ENCODE measurements at regions not wholly inside any gene's neighbourhood (a gene's known extent, or its start where the extent isn't known, plus 50 kb on each side); places are given as distances from the start of the nearest gene placed in this dataset.

GRCh38 chr21:43297391-43297981 lies 128.7 kb downstream of the CRYAA start:
- Histone ChIP-seq H3K27ac (no peak overlapping the region), H3K36me3 (no peaks in the 10 kb centered on the region), H3K27me3 (no peaks in the 10 kb centered on the region), H3K4me3 (no peak overlapping the region), H3K9me3 (peaks cover 0 to 13% (median 0%) of the 10 kb centered on the region in 12 donors), H3K4me1 (peaks cover 0 to 21% (median 0%) of the 10 kb centered on the region in 12 donors)
- no peak for TF ChIP-seq POLR2A (IDR thresholded peaks at IDR 0.05)
- TF ChIP-seq, protein P1, sequence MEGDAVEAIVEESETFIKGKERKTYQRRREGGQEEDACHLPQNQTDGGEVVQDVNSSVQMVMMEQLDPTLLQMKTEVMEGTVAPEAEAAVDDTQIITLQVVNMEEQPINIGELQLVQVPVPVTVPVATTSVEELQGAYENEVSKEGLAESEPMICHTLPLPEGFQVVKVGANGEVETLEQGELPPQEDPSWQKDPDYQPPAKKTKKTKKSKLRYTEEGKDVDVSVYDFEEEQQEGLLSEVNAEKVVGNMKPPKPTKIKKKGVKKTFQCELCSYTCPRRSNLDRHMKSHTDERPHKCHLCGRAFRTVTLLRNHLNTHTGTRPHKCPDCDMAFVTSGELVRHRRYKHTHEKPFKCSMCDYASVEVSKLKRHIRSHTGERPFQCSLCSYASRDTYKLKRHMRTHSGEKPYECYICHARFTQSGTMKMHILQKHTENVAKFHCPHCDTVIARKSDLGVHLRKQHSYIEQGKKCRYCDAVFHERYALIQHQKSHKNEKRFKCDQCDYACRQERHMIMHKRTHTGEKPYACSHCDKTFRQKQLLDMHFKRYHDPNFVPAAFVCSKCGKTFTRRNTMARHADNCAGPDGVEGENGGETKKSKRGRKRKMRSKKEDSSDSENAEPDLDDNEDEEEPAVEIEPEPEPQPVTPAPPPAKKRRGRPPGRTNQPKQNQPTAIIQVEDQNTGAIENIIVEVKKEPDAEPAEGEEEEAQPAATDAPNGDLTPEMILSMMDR (IDR thresholded peaks at IDR 0.05), result no peak
- 89 to 92% (median 92%) methylated on average over 17 to 18 of the region's 18 CpGs for WGBS, 4 donors
- intact Hi-C loops (cut with DNase I), result loop anchor here in 1 of 10 donors (2.0 kb wide), 1 partner anchor 23 kb away; no protein-coding TSS in a partner anchor
- DNase-seq, result peak in 3 of 5 donors; percentile 17 to 59 (median 22)
- ATAC-seq, result no peak

DNA sequence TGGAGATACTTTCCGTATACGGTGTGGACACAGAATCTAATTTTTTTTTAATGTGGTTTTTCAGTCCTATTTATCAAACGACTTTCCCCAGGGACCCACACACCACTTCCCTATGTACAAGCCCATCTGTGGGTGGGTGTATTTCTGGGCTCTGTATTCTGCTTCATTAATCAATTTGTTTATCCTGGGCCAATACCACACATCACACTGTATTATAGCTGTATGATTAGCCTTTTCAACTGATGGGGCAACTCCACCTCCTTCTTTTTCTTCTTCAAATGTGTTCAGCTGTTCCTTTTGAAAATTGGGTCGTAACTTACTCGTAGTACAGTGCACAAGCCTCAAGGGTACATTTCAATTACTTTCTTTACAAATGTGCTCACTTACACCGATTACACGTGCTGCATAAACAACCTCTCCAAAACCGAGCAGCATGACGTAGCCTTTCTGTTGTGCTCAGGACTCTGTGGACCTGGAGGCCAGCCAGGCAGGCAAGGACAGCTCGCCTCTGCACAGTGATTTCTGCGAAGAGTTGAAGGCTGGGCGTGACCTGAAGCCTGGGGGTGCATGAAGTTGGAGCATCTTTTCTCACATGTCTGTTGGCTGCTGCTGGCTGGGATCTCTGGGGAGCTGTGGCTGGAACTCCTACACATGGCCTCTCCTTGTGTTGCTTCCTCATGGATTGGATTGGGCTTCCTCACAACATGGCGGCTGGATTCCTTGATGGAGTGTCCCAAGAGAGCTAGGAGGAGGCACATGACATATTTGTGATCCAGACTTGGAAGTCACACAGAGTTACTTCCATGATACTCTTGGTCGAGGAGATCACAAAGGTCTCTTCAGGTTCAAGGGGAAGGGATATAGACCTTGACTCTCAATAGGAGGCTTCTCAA lies 126.5 kb downstream of the CRYAA start:
- TF ChIP-seq, protein P1 (IDR thresholded peaks at IDR 0.05), result no peak
- TF ChIP-seq POLR2A (IDR thresholded peaks at IDR 0.05), result no peak
- intact Hi-C loops (cut with DNase I), result no loop called here
- no peaks in the 10 kb centered on the region for H3K27me3 ChIP-seq
- peaks cover 0 to 13% (median 0%) of the 10 kb centered on the region in 12 donors for H3K9me3 ChIP-seq
- H3K36me3 ChIP-seq, result no peaks in the 10 kb centered on the region
- peaks cover 0 to 15% (median 0%) of the 10 kb centered on the region in 12 donors for H3K4me1 ChIP-seq
- DNase-seq (peak in 3 of 5 donors; percentile 4 to 15 (median 14)), ATAC-seq (no peak)
- H3K4me3 ChIP-seq, result no peak overlapping the region
- 86 to 88% (median 87%) methylated on average over 14 of the region's 14 CpGs for WGBS, 4 donors
- no peak overlapping the region for H3K27ac ChIP-seq

GRCh38 chr21:43294194-43294902 lies 125.5 kb downstream of the CRYAA start:
- peak; percentile 59 to 88 (median 73) for ATAC-seq
- Histone ChIP-seq H3K27me3 (no peaks in the 10 kb centered on the region), H3K27ac (no peak overlapping the region), H3K9me3 (peaks cover 0 to 20% (median 0%) of the 10 kb centered on the region in 12 donors), H3K36me3 (no peaks in the 10 kb centered on the region), H3K4me1 (peaks cover 0 to 6% (median 0%) of the 10 kb centered on the region in 12 donors), H3K4me3 (no peak overlapping the region)
- TF ChIP-seq, protein P1 (IDR thresholded peaks at IDR 0.05), result no peak
- TF ChIP-seq POLR2A (IDR thresholded peaks at IDR 0.05), result no peak
- peak in 3 of 5 donors; percentile 60 to 68 (median 61) for DNase-seq
- WGBS, 4 donors, result 34 to 41% (median 40%) methylated on average over 14 of the region's 14 CpGs
- intact Hi-C loops (cut with DNase I), result no loop called here

- Histone ChIP-seq H3K36me3 (no peaks in the 10 kb centered on the region), H3K27me3 (no peaks in the 10 kb centered on the region), H3K9me3 (peaks cover 0 to 23% (median 0%) of the 10 kb centered on the region in 12 donors), H3K27ac (no peak overlapping the region), H3K4me3 (no peak overlapping the region), H3K4me1 (peaks cover 0 to 6% (median 0%) of the 10 kb centered on the region in 12 donors)
- TF ChIP-seq POLR2A (IDR thresholded peaks at IDR 0.05), result no peak
- TF ChIP-seq, protein P1 (IDR thresholded peaks at IDR 0.05), result no peak
- peak in 1 of 5 donors; percentile 6 for DNase-seq
- intact Hi-C loops (cut with DNase I), result no loop called here
- WGBS, 4 donors, result 65 to 78% (median 78%) methylated on average over 2 of the region's 2 CpGs
- ATAC-seq, result no peak
Measured at GRCh38 chr21:43292866-43293142, 124.0 kb downstream of the CRYAA start.
